AG10803 (cell line): ENCODE measurements at regions not wholly inside any gene's neighbourhood (a gene's known extent, or its start where the extent isn't known, plus 50 kb on each side); places are given as distances from the start of the nearest gene placed in this dataset.

Experiments used
- DNase-seq: peaks from one replicate; pipeline ENCODE4 v3.0.0; 2010; ENCODE audit warnings: low read depth
- H3K4me3 ChIP-seq: 2 replicates; pipeline ENCODE4 v1.5.1; 2011; ENCODE audit warnings: mild to moderate bottlenecking, low read length, control low read depth
- TF ChIP-seq, protein P1 (sequence below): conservative IDR thresholded peaks from 2 replicates; pipeline ENCODE4 v1.5.1; 2011; ENCODE audit warnings: mild to moderate bottlenecking, low read length, control low read depth, inconsistent platforms

DNA sequence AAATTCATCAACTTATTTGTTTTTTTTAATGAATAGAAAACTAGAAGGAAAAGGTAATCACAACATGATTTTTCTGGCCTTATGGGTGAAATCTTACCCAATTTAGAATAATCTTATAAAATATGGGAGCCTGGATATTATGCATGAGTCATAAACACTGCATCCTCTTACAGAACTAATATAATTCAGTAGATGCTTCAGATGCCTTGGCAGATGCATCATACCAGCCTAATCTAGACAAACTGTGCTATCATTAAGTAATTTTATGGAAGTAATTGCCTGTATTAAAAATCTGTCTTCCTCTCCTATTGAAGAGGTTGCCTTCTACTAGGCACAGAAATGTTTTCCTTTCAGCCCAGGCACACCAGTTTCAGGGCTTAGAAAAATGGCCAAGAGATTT is 2384.6 kb upstream of the WWC1 start:
- DNase-seq: no peak
- TF ChIP-seq, protein P1, sequence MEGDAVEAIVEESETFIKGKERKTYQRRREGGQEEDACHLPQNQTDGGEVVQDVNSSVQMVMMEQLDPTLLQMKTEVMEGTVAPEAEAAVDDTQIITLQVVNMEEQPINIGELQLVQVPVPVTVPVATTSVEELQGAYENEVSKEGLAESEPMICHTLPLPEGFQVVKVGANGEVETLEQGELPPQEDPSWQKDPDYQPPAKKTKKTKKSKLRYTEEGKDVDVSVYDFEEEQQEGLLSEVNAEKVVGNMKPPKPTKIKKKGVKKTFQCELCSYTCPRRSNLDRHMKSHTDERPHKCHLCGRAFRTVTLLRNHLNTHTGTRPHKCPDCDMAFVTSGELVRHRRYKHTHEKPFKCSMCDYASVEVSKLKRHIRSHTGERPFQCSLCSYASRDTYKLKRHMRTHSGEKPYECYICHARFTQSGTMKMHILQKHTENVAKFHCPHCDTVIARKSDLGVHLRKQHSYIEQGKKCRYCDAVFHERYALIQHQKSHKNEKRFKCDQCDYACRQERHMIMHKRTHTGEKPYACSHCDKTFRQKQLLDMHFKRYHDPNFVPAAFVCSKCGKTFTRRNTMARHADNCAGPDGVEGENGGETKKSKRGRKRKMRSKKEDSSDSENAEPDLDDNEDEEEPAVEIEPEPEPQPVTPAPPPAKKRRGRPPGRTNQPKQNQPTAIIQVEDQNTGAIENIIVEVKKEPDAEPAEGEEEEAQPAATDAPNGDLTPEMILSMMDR: no peak
- no peak overlapping the region for H3K4me3 ChIP-seq

DNA sequence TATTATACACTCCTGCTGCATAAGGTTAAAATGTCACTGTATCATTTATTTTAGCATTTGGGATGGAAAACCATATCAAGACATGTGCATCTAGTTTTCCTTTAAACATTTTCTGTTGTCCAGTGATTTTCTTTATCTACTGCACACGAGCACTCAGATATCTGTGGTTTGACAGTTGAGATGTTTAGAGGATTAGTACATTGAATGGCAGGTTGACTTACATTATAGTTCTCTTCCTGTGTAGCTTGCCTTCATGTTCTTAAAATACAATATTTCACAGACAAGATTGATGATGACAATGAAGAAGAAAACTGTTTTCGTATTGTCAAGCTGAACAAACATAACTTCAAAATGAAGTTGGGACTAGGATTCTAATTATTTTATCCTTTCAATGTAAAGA is 2378.4 kb upstream of the WWC1 start:
- TF ChIP-seq, protein P1: no peak
- H3K4me3 ChIP-seq: no peak overlapping the region
- DNase-seq: no peak

DNA sequence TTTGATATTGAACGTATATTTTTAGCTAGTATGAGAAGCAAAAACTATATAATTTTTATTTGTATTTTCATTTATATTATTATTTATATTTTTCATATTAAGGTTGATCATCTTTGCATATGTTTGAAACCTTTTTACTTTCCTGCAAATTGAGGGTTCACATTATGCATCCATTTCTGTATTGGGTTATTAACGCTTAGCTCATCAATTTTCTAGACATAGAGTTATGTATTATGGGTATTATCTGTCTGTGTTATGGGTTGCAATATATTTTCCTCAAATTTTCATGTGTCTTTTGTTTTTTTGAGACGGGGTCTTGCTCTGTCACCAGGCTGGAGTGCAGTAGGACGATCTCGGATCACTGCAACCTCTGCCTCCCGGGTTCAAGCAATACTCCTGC is 2377.0 kb upstream of the WWC1 start:
- TF ChIP-seq, protein P1: no peak
- no peak for DNase-seq
- no peak overlapping the region for H3K4me3 ChIP-seq

DNA sequence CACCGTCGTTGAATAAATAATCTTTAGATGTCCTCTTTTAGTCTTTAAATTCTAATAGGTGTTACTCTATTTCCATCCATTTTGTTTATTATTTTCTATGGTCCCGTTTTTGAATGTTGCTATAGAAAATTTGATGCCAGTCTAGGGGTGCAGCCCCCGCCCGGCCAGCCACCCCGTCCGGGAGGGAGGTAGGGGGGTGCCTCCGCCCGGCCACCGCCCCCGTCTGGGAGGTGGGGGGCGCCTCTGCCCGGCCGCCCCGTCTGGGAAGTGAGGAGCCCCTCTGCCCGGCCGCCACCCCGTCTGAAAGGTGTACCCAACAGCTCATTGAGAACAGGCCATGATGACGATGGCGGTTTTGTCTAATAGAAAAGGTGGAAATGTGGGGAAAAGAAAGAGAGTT is 2372.2 kb upstream of the WWC1 start:
- no peak for DNase-seq
- H3K4me3 ChIP-seq: no peak overlapping the region
- TF ChIP-seq, protein P1: no peak

DNA sequence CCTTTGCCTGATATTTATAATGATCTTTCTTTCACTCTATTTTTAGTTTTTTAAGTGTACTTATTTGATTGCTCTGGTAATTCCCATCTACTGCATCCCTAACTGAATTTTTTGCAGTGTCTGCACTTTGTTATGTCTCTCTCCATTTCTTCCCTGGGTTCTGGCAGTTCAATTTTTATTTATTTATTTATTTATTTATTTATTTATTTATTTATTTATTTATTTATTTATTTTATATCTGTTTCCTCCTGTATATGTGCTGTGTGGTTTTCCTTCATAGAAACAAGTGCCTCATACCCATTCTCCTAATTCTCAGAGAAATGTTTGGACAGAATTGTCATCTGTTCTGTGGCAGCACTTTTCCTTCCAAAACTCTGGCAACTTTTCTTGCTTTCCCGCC is 2370.8 kb upstream of the WWC1 start:
- DNase-seq: no peak
- no peak overlapping the region for H3K4me3 ChIP-seq
- TF ChIP-seq, protein P1: no peak

DNA sequence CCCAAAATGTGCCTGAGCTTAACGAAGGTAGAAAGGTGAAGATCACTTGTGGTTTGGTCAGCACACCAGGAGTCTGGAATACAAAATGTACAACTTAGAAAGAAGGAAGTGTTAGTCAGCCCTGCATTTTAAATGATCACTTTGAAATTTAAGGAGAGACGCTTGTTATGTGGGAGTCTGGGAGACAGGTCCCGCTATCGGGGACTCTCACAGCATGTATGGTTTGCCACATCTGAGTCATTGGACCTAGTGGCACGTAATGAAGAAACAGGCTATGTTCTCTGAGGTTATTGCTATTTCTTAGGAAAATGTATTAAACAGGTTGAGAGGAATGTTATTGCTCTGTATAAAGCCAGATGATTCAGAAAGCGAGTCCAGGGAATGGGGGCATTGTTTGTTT is 2362.5 kb upstream of the WWC1 start:
- TF ChIP-seq, protein P1: no peak
- no peak for DNase-seq

DNA sequence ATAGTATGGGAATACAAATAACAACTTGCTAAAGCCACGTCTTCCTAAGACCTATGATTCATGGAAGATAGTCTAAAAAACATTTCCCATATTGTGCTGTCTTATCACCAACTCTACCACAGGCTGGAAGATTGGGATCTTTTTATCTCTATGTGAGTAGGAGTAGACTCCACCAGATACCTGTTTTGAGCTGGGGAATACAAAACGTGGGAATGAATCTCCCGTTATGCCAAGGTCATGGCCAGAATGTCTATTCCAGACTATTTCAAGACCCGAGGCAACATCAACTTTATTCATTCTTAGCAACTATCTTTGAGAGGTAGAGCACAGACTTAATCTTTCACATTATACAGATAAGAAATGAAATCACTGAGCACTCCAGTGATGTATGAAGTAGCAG is 2350.9 kb upstream of the WWC1 start:
- no peak for DNase-seq
- H3K4me3 ChIP-seq: no peak overlapping the region
- TF ChIP-seq, protein P1: no peak

More for the DNA sequence above, 2362.5 kb upstream of the WWC1 start:
- no peak overlapping the region for H3K4me3 ChIP-seq
